SH-SY5Y (cell line): ENCODE measurements at regions not wholly inside any gene's neighbourhood (a gene's known extent, or its start where the extent isn't known, plus 50 kb on each side); places are given as distances from the start of the nearest gene placed in this dataset.

Source experiments
- GATA2 ChIP-seq: IDR thresholded peaks from 2 replicates; pipeline ENCODE4 v1.6.1; 2011; ENCODE audit warnings: mild to moderate bottlenecking, low read depth, low read length
- GATA3 ChIP-seq: IDR thresholded peaks from 2 replicates; pipeline ENCODE4 v1.6.1; 2011; ENCODE audit warnings: low read depth, mild to moderate bottlenecking, low read length, moderate library complexity

DNA sequence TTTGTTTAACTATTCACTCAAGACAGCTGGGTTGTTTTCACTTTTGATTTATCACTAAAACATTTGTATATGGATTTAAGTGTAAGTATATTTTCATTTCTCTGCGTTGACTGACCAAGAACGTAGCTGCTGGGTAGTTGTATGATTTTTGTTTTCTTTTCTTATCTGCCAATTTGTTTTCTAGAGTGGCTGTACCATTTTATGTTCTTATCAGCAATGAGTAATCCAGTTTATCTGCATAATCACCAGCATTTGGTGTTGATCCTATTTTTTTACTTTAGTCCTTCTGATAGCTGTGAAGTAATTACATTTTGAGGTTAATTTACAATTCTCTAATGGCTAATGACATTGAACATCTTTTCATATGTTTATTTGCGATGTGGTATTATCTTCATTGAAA lies 1178.4 kb upstream of the TMEFF2 start:
- TF ChIP-seq GATA2 (no peak), GATA3 (no peak)
